Lower leg skin (tissue), 3 donors: ENCODE measurements at regions not wholly inside any gene's neighbourhood (a gene's known extent, or its start where the extent isn't known, plus 50 kb on each side); places are given as distances from the start of the nearest gene placed in this dataset.

Source experiments
- POLR2A ChIP-seq, 2 donors: fragments of 450-650 bp; IDR thresholded peaks; one replicate each; pipeline ENCODE4 v1.6.1; 2016 to 2017; ENCODE audit warnings: antibody characterized with exemption in 2 of 2, mild to moderate bottlenecking in 1 of 2, moderate library complexity in 1 of 2
- TF ChIP-seq, protein P1 (sequence below), 3 donors: fragments of 450-650 bp; IDR thresholded peaks; one replicate each; pipeline ENCODE4 v1.5.1; 2016; ENCODE audit warnings: antibody characterized with exemption in 3 of 3, mild to moderate bottlenecking in 3 of 3, moderate library complexity in 2 of 3

DNA sequence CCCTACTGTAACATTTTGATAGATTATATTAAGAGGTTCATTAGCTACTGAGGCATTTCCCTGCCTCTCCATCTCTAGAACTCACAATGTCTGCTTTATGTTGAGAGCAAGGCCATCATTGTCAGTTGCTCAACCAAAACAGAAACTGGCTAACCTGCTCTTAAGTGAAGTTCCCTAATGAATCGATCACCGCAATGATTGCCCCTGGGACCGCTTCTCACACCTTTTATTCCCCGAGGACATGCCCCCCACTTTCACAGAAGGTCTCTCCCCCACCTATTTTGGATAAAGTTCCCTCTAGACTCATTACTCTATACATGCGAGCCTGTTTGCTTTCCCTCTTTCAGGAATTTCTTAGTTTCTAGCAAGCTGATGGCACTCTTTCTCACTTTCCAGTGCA, 108.8 kb downstream of the FAM217A start:
- TF ChIP-seq, protein P1, sequence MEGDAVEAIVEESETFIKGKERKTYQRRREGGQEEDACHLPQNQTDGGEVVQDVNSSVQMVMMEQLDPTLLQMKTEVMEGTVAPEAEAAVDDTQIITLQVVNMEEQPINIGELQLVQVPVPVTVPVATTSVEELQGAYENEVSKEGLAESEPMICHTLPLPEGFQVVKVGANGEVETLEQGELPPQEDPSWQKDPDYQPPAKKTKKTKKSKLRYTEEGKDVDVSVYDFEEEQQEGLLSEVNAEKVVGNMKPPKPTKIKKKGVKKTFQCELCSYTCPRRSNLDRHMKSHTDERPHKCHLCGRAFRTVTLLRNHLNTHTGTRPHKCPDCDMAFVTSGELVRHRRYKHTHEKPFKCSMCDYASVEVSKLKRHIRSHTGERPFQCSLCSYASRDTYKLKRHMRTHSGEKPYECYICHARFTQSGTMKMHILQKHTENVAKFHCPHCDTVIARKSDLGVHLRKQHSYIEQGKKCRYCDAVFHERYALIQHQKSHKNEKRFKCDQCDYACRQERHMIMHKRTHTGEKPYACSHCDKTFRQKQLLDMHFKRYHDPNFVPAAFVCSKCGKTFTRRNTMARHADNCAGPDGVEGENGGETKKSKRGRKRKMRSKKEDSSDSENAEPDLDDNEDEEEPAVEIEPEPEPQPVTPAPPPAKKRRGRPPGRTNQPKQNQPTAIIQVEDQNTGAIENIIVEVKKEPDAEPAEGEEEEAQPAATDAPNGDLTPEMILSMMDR (IDR thresholded peaks at IDR 0.05) = no peak
- no peak for TF ChIP-seq POLR2A (IDR thresholded peaks at IDR 0.05)
